HG03108 (cell line): ENCODE measurements at regions not wholly inside any gene's neighbourhood (a gene's known extent, or its start where the extent isn't known, plus 50 kb on each side); places are given as distances from the start of the nearest gene placed in this dataset.

Experiments used
- ATAC-seq: cut with Tn5 transposase; IDR thresholded peaks from one replicate; pipeline ENCODE4 v1.9.1; 2021; ENCODE audit warnings: moderate library complexity; ENCODE audit not compliant: unreplicated experiment

DNA sequence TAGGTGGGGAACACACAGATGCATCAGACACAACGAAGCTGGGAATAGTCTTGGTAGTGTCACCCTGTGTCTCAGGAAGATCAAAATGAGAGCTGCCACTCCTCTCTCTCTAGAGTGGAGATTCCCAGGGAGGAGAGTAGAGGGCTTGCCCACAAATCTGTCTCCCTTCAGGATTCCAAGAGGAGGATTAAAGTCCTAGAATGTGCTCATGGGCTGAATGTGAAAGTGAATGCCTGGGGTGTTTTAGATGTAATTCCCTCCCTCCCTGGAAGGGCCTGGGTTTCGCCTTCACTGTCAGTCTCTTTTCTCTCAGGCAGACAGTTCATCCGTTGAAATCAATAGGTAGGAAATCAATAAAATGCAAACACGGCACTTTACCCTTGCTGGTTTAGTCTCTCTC, 282.6 kb upstream of the PPARGC1A start:
- no peak for ATAC-seq

DNA sequence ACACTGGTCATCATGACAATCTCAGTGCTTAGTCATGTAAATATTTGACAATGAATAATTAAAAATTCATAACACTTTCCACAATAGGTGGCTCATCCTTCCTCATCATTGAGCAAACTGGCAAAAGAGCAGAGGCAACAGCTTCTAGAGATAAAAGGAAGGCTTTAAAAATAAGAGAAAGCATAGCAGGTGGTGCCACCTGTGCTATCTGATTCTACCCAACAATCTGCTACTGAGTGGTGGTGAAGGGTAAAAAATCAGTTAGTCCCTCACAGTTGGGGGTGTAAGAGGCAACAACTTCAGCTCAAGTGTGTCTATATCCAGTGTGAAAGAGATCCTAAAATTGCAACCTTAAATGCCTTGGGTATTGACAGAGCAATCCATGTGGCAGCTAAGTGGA, 280.1 kb upstream of the PPARGC1A start:
- no peak for ATAC-seq

DNA sequence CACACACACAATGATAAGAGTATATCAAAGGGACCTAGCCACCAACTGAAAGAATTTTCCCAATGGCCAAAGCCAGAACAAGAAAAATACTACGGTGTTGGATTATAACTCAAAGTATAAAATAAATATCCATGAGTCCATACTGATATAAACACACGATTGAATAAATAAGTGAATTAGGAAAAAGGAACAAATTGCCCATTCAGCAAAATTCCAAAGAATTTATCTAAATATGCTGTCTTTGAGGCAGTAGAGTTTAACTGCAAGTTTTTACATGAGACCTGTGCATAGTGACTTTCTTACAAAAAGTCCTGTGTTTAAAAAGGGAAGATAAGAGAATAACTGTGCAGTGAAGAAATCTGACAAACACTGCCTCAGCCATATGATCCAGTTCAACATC, 278.8 kb upstream of the PPARGC1A start:
- ATAC-seq: no peak

DNA sequence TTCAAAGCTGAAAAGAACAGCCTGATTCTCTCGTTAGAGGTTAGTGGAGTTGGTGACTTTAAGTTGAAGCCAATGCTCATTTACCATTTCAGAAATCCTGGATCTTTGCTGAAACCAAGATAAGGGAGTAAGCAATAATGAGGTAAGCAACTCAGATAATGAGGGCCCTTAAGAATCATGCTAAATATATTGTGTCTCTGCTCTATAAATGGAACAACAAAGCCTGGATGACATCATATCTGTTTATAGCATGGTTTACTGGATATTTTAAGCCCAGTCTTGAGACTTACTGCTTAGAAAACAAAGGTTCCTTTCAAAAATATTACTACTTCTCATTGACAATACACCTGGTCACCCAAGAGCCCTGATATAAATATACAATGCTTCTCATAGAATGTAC, 276.7 kb upstream of the PPARGC1A start:
- ATAC-seq: no peak

DNA sequence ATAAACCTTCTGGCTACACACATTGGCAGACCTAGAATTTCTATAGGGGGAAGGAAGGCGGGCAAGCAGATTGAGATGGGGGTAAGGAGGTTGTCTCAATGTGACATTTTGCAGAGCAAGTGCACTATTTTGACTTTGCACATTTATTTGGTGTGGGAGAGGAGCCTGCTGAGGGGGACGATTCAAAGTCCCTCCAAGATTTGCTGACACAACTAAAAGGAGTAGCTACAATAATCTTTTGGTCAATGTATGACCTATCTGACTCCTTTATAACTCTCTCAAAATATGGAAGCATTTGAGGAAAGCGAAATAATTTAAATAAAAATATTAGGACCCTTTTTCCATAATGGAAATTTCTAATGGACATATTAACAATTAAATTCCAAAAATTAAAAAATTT, 274.9 kb upstream of the PPARGC1A start:
- no peak for ATAC-seq

DNA sequence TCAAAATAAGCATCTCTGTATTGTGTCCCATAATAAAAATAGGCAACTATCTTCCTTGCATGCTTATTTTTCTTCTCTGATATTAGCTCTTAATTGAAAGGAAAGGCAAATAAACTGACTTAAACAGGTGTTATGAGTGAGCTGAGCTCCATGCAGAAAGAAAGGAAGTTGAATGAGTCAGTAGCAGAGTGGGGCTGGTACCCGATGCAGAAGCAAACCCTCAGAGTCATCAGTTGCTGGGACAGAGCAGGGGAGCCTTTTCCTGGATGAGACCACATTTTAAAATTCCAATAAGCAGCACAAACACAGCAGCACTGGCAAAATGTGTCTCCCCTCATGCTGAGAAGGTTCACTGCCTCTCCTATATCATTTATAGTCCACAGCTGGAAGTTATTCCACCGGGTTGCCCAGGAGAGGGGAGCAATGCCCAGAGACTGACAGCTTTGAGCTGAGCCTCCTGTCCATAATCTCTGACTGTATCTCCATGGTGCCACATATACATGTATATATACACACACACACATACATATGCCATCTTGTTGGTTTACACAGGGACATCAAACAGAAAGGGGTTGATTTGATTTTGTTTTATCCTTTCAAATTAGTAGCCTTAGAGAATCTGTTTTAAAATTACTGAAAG, 274.3 kb upstream of the PPARGC1A start:
- no peak for ATAC-seq

DNA sequence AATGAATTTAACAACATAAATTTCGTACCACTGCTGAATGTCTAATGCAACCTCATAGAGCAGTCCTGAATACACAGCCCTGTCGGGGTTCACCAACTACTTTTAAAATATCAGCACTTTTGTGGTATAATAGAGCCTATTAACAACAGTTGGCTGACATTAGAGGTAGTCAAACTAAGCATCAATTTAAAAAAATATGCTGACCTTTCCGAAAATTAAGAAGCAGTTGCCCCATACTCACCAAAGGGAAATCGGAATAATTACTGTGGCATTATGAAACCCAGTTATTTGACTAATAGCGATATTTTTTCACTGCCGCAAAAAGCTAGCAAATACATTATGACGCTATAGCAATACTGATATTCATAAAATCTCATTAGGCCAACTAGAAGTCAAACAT, 273.5 kb upstream of the PPARGC1A start:
- ATAC-seq: no peak

DNA sequence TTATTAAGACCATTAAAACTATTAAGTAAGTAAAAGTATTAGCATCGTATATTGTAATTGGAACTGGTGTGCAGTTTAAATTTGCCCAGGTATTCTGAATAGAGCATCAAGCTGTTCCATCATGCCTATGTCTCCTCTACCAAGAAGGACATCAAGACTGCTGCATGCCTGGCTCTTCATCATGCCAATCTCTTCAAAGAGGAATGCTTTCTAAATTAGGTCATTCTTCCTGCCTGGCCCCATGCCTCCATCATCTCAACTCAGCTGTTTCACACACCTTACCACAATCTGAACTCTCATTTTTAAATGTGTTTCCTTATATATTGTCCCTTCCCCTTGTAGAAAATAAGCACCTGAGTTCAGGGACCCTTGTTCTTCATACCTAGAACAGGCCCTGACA, 270.5 kb upstream of the PPARGC1A start:
- no peak for ATAC-seq

DNA sequence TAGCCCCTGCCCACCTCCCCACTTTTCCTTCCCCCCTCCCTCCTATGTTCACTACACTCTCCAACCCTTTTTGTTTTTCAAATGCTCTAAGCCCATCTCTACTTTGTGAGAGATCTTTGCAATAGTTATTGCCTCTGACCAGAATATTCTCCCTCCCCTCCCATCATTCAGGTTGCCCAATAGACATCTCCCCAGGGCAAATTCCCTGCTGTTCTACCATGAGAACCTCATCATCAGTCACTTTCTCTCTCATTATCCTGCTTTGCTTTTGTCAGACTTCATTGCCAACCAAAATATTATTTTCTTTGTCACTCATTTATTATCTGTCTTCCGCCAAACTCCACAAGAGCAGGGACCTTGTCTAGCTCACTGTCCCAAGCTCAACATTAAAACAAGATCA, 268.2 kb upstream of the PPARGC1A start:
- ATAC-seq: no peak

DNA sequence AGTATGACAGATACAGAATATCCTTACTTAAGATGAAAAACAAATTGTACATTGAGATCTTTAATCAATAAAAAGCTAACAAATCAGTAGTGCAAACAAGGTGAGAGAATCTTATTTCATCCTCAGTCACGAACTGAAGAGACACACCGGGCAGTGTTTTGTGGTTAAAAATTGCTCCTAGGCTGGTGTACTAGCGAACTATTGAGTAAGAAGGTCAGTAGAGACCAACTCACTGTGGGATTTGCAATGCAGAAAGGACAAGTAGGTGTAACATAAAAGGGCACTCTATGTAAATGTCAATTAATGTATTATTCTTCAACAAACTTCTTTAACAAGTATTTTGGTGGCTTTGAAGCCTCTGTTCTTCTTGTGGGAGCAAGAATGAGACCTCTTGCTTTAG, 260.2 kb upstream of the PPARGC1A start:
- ATAC-seq: no peak

DNA sequence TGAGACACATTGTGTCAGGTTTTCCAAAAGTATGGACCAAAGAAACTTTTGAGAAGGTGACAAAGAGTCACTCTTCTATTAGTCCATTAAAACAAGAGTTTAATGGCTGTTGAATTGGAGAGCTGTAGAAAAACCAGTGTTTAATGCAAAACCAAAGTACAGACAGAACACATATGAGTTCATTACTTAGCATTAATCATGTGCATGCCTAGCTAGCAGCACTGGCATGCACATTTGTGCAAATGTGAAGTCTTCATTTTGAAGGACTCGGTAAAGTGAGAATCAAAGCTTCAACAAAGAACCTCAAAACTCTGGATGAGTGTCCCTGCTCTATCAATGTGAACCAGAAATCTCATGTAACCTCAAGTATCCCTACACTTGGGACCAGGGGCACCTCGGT, 256.3 kb upstream of the PPARGC1A start:
- ATAC-seq: no peak

DNA sequence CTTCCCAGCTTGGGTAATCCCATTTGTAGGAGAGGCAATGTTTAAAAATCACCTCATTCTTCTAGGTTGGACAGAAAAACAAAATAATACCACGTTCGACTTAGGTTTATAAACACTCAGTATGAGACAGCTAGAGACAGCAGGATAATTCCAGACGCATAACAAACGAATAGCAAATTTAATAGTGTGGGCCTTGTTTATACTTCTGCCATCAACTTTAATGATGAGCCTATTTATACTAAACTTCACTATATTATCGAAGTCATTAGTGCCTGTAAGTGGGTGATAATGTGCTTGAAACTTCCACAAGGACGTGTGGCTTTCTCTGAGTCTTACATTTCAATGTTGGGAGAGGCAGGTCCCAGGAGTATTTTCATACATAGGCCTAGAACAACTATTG, 255.7 kb upstream of the PPARGC1A start:
- ATAC-seq: no peak

DNA sequence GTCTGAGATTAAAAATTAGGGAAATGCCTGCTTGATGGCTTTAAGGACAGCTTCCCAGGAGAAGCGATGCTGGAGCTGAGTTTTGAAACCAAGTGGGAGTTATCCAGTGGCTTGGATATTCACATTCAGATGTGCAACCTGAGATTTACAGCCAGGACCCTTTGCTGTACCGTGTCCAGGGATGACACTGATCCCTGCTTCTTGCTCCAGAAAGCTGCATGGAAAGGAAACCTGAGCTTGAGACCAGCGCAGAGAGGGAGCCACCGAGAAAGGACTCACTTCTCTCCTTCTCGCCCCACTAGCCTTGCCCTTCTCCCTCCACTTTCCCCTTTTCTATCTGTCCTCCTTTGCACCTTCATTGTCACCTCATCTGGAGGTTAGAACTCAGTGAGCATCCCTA, 254.5 kb upstream of the PPARGC1A start:
- no peak for ATAC-seq

DNA sequence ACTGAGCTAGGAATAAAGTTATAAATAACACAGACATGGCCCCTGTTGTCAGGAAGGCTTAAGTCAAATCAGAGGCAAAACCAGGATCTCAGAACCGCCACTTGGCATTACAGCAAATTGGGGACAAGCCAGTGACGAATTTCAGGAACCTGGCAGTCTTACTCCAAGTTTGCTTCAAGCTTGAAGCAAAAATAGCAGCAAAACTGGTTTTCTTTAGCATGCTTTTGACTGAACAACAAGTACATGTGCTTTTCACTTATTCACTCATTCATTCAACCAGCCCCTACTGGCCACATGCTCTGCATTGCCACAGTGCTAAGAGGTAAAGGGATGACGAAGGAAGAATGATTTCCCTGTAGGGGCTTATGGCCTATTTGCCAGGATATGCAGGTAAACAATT, 253.9 kb upstream of the PPARGC1A start:
- no peak for ATAC-seq

DNA sequence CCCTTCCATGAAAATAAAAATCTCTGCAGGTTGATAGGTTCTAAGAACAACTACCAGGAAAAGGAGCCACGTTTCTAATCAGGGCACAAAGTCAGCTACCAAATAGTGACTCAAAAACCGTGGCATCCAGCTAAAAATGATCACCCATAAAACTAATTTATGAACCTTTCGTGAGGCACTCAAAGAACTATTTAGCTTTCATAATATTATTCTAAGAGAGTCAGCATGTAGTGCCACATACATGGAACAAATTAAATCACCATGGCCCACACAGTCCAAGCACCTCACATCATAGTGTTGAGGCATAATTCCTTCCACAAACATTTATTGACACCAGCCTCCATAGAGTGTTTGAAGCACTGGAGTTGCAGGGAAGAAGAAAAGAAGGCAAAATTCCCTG, 252.0 kb upstream of the PPARGC1A start:
- no peak for ATAC-seq

DNA sequence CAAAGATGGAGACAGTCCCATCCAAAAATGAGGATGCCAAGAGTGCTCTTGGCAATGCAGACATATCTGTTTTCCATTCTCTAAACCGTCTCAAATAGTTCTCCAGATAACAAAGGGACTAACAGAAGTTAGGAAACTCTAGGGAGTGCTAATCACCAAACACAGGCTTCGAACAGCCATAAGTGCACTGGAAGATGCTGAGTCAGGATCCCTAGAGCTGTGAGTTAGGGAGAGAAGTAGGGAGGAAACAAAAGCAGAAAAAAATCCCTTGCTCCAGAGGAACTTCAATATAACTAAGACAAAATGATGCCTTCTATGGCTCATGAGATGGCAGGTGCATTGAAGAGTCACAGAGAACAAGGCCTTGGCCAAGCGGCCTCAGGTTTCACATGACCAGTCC, 251.0 kb upstream of the PPARGC1A start:
- ATAC-seq: no peak

DNA sequence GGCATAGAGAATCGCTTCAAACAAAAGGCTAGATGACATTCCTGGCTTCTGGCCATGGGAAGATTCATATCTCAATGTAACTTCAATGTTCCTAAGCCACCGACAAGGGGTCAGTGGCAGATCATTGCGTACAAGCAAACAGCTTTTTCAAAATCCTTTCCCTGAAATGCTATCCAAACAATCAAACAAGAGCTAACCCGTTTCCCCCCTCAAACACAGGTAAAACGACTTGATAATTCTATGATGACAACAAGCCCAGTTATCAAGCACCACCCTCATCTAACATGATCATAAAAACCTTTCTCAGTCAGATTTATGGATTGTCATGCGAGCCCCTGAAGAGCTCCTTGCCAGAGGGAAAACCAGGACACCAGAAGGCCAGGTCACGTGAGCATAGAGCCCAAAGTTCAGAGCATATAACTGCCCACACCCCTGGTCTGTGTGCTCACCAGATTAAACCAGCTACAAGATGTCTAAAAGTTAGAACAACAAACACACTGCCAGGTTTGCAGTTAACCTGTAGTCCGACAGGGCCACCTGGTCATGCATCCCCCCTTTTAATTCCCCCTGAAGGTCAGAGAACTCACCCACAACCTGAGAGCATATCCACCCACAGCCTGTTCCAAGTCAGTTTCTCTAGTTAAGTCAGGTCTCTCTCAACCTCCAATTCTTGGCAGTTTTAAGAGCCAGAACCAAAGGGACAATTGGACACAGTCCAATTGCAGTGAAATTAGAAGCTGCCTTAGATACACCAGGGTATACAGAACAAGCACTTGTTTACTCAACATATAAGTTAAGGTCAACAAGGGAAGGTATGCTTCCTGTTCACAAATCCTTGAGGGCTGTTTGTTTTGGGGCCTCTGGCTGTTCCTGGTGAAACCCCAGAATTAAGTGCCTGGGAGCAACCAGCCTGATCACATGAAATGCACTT, 248.1 kb upstream of the PPARGC1A start:
- no peak for ATAC-seq

DNA sequence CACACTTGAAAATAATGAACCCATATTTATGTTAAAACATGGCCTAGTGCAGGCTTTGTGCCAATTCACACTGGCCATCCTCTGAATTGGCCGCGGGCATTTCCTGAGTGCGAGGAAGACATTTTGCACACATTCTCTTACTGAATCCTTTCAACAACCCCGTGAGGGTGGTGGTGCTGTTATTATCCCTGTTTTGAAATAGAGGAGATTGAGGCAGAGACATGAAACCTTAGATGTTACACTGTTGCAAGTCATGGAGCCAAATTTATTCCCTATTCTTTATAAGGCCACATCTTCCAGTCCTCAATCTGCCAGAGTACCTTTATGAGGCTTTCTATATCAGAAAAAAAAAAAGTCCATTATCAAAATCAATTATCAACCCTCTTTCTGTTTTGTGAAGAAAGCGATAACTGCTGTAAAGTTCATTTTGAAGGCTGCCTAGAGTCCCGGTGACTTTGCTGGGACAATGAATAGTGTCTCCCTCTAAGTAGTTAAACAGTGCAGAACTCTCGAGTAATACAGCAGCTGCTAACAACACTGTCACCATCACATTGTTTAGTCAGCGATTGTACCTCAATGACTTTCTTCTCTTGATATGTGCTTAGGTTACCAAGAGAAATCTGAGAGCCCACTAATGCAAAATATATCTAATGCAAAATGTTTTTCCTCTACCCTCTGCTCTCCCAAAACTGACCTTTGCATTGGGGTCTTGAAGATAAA, 242.3 kb upstream of the PPARGC1A start:
- no peak for ATAC-seq

DNA sequence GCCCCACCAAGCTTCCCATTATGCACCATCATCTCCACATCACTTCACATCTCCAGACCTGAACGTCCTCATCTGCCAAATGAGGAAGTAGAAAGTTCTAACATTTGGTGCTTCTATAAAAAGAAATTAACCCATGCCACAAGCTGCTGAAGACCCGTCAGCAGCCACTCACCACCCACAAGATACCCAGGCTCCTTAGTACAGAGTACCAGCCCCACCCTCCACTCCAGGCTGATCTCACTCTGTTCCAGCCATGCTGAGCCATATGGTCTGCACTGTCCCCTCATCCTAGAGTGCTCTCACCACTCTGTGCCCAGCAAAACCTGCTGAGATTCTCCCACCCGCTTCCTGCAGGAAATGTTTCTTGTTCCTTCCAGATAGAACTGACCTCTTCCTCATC, 240.8 kb upstream of the PPARGC1A start:
- ATAC-seq: no peak

DNA sequence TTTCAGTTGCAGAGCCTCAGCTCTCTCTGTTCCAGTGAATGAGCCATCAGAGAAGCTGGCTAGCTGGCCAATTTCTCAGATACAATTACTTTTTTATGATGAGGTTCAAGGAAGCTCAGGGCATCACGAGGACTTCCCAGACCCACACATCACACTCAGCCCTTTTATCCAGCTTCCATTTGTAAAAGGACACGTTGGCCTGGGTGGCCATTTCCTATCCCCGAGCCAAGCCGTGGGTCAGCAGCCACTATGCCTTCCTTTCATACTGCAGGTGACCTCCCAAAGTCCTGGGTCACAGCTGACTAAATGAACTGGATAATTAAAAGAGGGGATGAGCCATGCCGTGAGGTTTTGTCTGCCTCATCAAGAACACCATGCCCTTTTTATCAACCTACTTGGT, 236.9 kb upstream of the PPARGC1A start:
- no peak for ATAC-seq

DNA sequence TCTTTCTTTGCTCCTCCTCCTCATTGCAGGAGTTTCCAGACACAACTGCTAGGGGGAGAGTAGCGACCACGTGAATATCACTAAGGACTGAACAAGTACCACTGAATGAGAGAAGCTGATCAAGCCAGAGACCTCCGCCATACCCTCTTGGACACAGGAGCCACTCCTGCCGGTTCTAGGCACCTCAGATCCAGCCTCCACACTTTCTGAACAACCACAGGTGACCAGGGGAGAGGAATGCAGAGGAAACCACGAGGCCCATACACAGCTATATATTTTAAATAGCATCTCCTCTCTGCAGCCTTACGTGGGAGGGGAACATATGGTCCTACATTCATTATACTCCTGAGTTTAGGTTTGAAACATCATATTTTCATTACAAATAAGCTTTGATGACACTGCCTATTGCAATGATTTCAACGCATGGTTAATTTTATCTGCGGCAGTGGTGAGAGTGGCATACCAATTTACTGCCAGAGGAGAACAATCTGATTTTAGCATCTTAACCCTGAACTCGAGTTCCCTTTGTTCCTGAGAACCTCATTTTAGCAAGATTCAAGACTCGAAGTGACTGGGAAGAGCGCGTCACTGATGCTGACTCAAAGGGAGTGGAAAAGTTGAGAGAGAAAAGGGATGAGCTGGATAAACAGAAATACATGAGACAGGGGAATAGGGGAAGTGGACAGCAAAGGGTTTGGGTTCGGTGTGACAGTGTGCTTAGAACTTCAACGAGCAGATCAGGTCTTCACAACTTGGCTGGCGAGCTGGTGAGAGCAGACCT, 231.7 kb upstream of the PPARGC1A start:
- no peak for ATAC-seq
